ENCODE measurements at regions not wholly inside any gene's neighbourhood (a gene's known extent, or its start where the extent isn't known, plus 50 kb on each side); places are given as distances from the start of the nearest gene placed in this dataset.

GRCh38 chr10:33807531-33808359 lies 473.3 kb upstream of the NRP1 start:
- no peak for DNase-seq

- no peak for DNase-seq
Observed at GRCh38 chr10:33805831-33806230, 471.4 kb upstream of the NRP1 start.

GRCh38 chr10:33804584-33804983 lies 470.1 kb upstream of the NRP1 start:
- DNase-seq, result no peak

DNA sequence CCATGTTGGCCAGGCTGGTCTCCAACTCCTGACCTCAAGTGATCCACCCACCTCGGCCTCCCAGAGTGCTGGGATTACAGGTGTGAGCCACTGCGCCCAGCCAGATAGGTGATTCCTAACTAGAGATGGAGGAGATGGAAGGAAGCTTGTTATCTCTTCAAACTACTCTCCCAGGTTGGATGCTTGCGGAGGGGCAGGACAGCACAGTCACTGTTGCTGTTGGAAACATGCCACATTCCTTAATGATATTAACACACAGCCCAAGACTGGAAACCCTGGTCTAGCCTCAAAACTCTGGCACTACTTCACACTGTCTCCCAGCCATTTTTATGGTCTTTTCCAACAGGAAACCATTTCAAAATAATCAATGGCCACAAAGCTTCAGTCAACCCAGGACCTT lies 468.8 kb upstream of the NRP1 start:
- no peak for DNase-seq

DNA sequence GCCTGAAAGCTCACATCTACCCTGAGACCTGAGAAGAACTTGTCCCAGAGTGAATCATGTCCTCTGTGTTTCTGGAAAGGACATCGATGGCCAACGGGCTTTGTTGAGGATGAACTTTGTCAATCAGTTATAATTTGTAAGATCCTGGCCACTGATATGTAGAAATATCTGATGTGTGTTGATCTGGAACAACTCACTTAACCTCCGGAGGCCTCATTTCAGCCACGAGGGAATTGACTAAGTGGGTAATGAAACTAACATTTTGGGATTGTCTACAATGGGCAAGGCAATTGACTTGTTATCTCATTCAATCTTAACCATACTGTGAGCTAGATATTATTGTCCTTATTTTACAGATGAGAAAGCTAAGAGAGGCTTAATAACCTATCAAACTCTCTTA lies 468.1 kb upstream of the NRP1 start:
- no peak for DNase-seq

DNA sequence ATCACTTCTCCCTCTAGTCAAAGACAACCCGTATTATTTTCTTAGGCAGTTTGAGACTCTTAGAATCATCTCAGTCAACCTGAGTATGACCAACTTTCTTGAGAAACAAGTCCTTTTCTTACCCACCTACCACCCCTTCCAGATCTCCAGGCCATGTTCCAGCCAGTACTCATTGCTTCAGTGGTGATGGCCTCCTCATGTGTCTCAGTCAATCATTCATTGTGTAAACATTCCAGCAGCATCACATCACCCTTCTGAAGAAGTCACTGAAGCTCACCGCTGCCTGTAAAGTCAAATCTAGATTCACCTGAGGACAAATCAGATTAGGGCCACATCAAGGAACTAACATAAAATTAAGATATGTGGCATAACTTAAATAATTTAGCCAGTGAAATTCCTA lies 467.2 kb upstream of the NRP1 start:
- no peak for DNase-seq

DNA sequence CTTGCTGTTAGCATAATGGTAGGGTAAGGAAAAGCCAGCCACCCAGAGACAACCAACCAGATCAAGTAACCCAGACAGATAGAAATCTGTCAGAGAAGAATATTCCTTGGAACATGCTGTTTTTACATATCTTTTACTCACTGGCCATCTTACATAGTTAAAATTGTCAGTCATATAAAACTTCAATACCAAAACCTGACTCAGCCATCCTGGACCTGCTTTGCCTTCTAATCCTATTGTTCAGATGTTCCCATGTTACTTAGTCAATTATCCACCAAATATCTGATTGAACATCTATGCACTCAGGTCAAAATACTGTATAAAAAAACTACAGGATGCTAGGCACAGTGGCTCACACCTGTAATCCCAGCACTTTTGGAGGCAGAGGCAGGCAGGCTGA lies 466.5 kb upstream of the NRP1 start:
- DNase-seq, result no peak

- DNase-seq, result no peak
Observed at GRCh38 chr10:33800545-33800944, 466.1 kb upstream of the NRP1 start.

GRCh38 chr10:33799944-33800323 lies 465.5 kb upstream of the NRP1 start:
- no peak for DNase-seq

- no peak for DNase-seq
Observed at GRCh38 chr10:33799281-33799943, 464.9 kb upstream of the NRP1 start.

- no peak for DNase-seq
Observed at GRCh38 chr10:33798754-33799153, 464.3 kb upstream of the NRP1 start.

DNA sequence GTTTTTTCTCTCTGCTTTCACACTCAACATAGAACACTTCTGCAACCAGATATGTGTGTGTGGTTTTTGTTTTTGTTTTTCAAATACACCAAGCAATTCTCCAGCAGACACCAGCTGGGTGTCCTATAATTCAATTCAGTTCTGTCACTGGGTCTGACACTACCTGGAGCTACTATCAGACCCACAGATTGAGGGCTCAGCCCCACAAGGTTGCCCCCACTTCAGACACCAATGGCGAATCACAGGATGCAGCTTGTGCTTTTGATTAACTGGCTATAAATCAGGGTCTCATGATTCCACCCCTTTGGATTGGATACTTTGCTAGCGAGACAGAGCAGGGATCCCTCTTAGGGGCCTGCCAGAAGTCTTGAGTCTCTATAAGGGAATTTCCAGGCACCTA lies 462.2 kb upstream of the NRP1 start:
- no peak for DNase-seq

DNA sequence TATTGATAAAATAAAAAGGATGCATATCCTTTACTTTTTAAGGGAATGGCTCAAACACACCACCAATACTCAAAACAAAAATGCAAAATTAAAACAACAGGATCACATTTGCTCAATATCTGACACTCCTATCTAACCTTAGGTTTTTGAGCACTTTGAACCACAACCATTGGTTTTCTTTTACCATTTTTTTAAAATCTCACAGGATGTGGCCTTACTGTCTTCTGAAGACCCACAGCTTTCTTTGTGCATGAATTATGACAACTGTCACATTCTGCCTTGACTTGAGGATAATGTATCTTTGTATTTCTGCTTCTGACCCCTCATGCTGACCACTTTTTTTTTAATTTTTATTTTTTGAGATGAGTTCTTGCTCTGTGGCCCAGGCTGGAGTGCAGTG lies 461.1 kb upstream of the NRP1 start:
- DNase-seq, result no peak

- DNase-seq, result no peak
Observed at GRCh38 chr10:33794460-33794859, 460.0 kb upstream of the NRP1 start.

- no peak for DNase-seq
Observed at GRCh38 chr10:33793793-33794192, 459.3 kb upstream of the NRP1 start.

- DNase-seq, result no peak
Observed at GRCh38 chr10:33791272-33791660, 456.8 kb upstream of the NRP1 start.

DNA sequence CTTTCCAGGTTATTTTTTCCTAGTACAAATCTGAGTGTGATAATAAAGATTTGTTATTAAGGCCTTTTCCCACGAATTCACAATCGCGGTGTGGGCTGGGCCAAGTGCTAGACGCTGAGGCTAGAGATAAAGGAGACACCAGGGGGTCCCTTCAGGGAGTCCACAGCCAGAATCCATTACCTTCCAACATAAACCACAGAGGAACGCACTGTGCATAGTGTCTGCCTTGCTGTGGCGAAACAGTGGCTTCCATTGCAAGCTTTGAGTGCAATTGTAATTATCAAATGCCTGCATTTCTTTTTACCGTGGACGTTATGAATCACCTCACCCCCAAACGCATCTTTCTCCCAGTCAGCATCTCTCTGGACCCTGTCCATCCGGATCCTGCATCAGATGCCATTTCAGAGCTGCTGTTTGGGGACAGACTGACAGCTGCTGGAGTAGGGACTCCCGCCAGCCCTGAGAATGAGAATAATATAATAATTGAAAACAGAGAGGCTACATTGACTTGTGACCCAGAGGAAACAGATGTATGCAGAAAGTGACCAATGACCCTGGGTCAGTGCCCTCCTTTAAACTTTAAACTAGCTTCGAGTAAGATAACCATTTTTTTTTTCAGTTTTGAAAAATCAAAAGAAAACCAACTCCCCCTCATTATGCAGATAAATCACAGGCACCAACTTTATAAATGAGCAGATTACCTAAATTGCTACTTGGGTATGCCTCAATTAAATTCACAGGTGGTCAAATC lies 456.2 kb upstream of the NRP1 start:
- no peak for DNase-seq

DNA sequence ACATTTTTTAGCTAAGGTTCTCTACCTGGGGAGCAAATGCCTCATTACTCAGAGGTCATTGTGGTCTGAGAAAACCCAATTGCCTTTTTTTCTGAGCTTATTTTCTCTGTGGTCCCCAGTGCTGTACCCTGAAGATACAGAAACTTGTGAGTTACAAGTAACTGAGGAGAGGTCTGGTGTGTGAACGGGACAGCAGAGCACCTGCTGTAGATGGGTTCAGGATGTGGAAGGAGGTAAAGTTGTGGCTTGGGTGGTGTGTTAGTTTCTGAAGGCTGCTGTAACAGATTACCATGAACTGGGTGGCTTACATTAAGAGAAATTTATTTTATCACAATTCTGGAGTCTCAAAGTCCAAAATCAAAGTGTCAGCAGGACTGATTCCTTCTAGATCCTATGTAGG lies 449.1 kb upstream of the NRP1 start:
- no peak for DNase-seq

DNA sequence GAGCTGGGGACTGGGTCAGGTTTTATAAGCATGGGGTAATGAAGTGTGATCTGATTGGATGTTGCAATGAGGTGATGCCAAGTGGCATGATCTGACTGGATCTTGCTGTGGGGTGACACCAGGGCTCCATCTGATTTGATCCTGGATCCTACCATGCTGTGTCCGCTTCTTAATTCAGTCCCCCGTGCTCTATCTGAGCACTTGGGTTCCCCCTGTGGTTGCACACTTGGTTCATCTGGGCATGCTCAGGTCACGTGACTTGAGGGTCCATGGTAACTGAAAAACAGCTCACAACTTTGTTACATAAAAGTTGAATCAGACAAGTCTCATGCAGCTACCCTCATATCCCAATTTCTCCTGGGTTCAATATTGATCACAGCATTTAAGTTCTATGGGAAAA lies 448.6 kb upstream of the NRP1 start:
- DNase-seq, result no peak

GRCh38 chr10:33781606-33782395 lies 447.3 kb upstream of the NRP1 start:
- no peak for DNase-seq

- no peak for DNase-seq
Observed at GRCh38 chr10:33780961-33781360, 446.5 kb upstream of the NRP1 start.

- DNase-seq, result no peak
Observed at GRCh38 chr10:33777223-33777622, 442.8 kb upstream of the NRP1 start.

- no peak for DNase-seq
Observed at GRCh38 chr10:33776419-33777070, 442.1 kb upstream of the NRP1 start.

Measured in stimulated activated CD4-positive, alpha-beta T cell treated with anti-CD3 and anti-CD28 coated beads, Interleukin-4, amount 100 ng/mL, for 4 hours (primary cell).